Left forelimb (tissue), 1 donor: ENCODE measurements at regions not wholly inside any gene's neighbourhood (a gene's known extent, or its start where the extent isn't known, plus 50 kb on each side); places are given as distances from the start of the nearest gene placed in this dataset.

Experiments used
- DNase-seq: peaks from one replicate; pipeline ENCODE4 v3.0.0-alpha.2; 2018; ENCODE audit warnings: low spot score

- no peak for DNase-seq
These were observed 553.2 kb upstream of the AMELY start for GRCh38 chrY:7464742-7465141.

- no peak for DNase-seq
These were observed 552.2 kb upstream of the AMELY start for GRCh38 chrY:7463711-7464110.

- no peak for DNase-seq
These were observed 551.6 kb upstream of the AMELY start for GRCh38 chrY:7463196-7463595.

- no peak for DNase-seq
These were observed 551.1 kb upstream of the AMELY start for GRCh38 chrY:7462657-7463056.

GRCh38 chrY:7461873-7462525 lies 550.4 kb upstream of the AMELY start:
- no peak for DNase-seq

GRCh38 chrY:7459802-7460201 lies 548.2 kb upstream of the AMELY start:
- no peak for DNase-seq

DNA sequence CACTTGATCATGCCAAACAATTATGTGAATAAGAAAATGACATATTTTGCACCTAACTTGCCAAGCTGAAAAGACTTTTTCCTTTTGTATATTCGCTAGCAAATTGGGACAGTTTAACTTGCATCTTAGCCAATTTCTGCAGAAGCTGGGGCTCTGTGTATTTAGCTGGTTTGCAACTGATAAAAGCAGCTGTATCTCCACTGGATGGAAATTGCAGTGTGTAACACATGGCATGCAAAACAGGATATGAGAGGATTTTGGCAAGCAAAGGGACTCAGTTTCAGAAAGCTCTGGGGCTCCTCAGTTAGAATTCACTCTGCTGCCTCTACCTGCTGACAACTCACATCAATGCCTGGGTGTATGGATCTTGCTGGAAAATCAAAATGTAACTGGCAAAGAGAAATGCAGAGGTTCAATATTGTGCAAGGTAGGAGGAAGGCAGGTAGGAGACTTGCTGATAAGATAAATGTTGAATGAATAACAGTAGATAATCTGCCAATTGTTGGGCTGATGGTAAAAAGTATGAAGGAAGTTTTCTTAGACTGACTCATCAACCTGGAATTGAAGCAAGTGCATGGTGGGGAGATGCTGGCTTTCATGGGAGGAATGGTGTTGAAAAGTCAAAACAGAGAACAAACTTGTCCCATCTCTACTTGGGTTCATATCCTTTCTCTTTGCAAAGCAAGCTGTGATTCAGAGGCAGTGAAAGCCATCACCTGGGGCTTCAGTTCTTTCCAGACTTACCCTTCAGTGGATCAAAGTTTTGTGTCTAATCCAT lies 546.9 kb upstream of the AMELY start:
- DNase-seq = no peak

DNA sequence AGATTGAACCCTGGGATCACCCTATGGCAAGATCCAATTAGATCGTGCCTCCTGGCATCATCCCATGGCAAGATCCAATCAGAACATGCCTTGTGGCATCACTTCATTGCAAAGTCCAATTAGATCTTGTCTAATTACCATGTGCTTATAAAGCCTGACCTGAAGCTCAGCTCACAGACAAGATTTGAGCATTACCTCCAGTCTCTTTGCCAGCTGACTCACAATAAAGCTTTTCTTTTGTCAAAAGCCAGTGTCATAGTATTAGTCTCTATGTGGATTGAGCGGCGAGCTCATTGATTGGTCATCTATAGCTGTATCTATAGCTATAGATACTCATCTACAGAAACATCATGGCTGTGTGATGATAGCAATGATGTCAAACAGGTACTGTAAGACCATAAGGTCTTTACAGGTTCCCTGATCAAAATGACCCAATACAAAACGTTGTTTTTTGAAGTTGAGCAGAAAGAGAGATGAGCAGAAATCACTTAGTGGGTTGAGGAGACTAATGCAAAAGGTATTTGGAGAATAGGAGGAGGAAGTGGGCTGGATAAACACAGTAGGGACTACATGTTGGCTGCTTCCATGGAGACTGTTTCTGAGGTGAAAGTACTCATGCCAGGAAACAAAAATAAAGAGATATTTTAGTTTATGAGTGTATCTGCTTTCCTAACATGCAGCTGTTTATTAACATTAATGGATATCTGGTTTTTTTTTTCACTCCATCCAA lies 545.9 kb upstream of the AMELY start:
- DNase-seq = no peak

DNA sequence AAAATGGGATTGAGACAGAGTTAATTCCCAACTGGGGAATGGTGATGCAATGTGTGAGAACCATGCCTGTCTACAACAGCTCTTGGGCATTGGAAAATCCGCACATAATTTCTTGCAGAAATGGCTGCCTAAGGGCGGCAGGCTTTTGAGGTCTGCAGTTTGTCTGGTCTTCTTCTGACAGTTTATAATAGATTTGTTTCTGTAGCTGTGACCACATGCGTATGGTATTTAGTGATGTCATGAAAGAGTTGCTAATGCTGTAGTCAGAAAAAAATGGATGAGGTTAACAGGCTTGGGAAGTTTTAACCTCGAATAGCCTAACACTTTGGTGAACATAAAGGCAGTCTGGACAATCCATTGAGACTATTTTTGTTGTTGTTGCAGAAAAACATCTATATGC lies 544.1 kb upstream of the AMELY start:
- no peak for DNase-seq

GRCh38 chrY:7453336-7453735 lies 541.8 kb upstream of the AMELY start:
- DNase-seq = no peak

DNA sequence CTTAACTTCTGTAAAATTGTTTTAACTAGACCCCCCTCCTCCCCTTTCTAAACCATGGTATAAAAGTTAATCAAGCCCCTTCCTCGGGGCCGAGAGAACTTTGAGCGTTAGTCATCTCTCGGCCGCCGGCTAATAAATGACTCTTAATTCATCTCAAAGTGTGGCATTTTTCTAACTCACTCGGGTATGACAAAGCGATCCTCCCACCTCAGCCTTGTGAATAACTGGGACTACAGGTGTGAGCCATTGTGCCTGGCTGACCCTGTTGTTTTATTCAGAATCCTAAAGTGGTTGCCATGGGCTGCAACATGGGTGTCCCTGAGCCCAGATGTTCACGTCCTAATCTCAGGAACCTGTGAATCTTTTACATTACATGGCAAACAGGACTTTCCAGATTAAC lies 540.7 kb upstream of the AMELY start:
- no peak for DNase-seq

- DNase-seq = no peak
These were observed 538.3 kb upstream of the AMELY start for GRCh38 chrY:7449860-7450259.

GRCh38 chrY:7448687-7449086 lies 537.1 kb upstream of the AMELY start:
- no peak for DNase-seq

DNA sequence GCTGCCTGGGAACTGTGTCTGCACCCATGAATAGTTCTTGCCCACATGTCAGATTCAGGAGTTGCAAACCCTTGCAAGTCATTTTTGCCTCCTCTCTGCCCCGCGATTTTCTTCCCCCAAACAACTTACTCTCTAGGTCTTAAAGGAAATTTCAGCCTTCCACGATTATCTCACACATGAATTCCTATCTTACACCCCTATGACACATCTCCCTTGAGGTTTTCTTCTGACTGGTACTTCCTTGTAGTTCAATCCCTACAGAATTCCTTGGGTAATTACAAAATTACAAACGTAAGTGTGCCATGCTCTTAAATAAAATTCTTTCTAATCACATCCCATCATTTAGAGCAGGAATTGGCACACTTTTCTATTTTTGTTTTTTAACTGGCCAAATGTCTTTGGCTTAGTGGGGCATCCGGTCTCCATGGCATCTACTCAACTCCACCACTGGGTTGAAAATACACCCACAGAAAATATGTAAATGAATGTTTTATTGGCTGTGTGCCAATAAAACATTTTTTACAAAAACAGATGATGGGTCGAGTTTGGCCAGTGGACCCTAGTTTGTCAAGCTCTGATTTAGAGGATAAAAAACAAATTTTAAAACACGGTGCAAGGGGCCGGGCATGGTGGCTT lies 536.4 kb upstream of the AMELY start:
- DNase-seq = no peak

- no peak for DNase-seq
These were observed 532.6 kb upstream of the AMELY start for GRCh38 chrY:7444141-7444540.

- no peak for DNase-seq
These were observed 529.4 kb upstream of the AMELY start for GRCh38 chrY:7440796-7441530.

DNA sequence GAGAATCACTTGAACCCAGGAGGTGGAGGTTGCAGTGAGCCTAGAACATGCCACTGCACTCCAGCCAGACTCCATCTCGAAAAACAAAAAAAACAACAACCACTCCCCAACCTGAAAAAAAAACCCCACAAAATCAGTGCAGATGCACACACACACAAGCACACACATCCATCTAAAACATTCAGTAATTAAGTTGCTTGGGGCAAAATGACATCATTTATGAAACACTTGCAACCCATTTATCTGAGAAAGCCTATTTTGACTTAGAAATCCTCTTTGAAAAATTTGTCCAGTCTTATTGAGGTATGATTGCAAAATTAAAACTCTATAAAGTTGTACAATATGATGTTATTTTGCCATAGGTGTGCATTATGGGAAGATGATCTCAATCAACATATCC lies 525.5 kb upstream of the AMELY start:
- DNase-seq = no peak

- DNase-seq = no peak
These were observed 522.6 kb upstream of the AMELY start for GRCh38 chrY:7433817-7434809.

- DNase-seq = no peak
These were observed 507.6 kb upstream of the AMELY start for GRCh38 chrY:7419165-7419564.

DNA sequence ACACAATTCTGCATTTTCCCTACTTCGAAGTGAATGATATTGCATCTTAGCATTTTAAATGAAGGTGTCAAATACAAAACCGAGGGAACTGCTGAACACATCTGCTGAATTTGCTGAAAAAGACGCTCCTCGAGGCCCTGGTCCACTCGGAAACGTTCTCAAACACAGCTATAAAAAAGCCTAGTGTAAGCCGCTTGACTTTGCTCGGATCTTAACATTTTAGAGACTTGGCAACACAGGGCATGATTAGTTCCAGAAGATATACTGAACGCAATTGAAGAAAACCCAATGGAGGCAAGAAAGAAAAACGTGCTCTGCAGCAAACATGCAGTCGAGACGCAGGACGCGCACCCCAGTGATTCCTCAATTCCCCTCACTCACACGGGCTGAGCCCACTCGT lies 506.4 kb upstream of the AMELY start:
- no peak for DNase-seq

GRCh38 chrY:7416406-7416805 lies 504.9 kb upstream of the AMELY start:
- DNase-seq = no peak
